ENCODE measurements at regions not wholly inside any gene's neighbourhood (a gene's known extent, or its start where the extent isn't known, plus 50 kb on each side); places are given as distances from the start of the nearest gene placed in this dataset.

DNA sequence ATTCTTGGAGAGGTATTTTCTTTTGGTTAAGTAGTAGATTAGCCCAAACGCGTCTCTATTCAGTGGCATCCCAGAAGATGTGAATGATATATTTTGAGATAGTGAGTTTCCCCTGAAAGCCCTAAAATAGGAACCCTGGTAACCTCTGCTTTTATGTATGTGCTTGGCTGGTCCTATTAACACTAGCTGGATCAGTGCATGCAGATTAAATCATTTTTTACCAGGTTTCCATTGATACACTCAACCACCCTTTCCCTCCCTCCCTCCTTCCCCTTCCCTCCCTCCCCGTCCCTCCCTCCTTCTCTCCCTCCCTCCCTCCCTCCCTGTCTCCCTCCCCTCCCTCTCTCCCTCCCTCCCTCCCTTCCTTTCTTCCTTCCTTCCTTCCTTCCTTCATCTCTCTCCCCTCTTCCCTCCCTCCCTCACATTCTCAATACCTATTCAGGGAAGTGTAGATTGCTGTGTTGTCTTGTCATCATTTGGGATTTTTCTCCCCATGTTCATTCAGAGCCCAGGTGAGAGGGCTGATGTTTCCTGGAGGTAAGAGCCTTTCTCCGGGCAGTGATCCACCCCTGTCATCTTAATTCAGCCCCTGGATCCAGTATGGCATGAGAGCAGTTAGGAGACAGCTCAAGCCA is 406.8 kb downstream of the PRDM2 start:
- no peak for DNase-seq

GRCh38 chr1:14108356-14109275 is 408.6 kb downstream of the PRDM2 start:
- no peak for DNase-seq

DNA sequence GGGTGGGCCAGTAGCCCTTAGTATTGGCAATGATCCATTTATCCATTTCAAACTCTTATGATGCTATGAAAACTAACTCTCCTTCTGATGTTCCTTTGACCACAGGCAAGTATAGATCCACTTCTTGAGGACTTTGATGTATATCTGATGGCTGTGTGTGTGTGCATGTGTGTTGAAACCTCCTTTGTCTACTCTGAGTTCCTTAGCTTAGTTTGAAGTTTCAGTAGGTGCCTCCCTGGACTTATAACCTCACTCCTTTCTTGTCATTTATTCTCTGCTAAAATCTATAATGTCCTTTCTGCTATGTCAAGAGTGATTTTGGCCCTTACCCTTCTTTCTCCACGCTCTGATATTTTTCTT is 409.3 kb downstream of the PRDM2 start:
- DNase-seq = no peak

GRCh38 chr1:14110040-14110439 is 410.1 kb downstream of the PRDM2 start:
- DNase-seq = no peak

- DNase-seq = no peak
Measured at GRCh38 chr1:14111121-14111520, 411.1 kb downstream of the PRDM2 start.

DNA sequence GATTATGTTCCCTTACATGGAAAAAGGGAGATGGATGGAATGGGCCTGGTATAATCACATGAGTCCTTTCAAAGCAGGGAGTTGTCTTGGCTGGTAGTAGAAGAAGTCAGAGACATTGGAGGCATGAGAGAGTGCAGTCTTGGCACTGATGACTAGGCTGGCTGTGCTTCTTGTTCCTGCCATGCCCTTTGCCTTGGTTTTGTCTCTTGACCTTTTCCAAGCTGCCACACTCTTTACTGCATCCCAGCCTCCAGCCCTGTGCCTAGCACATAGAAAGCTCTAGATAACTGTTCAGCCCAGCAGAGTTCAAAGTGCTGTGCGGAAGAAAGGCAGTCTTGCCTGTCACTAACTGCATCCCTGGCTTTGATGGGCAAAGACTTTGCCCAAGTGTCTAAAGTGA is 412.6 kb downstream of the PRDM2 start:
- no peak for DNase-seq

GRCh38 chr1:14113271-14113670 is 413.3 kb downstream of the PRDM2 start:
- DNase-seq = no peak

GRCh38 chr1:14113841-14114567 is 414.0 kb downstream of the PRDM2 start:
- no peak for DNase-seq

GRCh38 chr1:14115976-14116375 is 416.0 kb downstream of the PRDM2 start:
- no peak for DNase-seq

DNA sequence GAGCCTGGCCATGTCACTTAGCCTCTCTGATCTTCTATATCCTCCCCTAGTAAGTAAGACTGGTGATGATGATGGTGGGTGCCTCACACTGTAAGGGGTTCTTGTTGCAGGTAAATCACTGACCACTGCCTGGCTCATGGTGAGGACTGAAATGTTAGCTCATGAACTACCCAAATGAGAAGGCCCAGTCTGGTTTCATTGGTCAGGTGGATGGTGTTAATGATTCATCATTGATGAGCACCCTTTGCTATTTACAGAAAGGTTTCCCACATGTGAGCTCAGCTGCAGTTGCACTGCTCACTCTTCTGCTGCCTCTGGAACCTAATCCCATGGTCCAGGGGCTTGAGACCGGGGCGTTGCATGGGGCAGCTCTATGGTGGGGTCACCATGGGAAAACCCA is 417.7 kb downstream of the PRDM2 start:
- no peak for DNase-seq

DNA sequence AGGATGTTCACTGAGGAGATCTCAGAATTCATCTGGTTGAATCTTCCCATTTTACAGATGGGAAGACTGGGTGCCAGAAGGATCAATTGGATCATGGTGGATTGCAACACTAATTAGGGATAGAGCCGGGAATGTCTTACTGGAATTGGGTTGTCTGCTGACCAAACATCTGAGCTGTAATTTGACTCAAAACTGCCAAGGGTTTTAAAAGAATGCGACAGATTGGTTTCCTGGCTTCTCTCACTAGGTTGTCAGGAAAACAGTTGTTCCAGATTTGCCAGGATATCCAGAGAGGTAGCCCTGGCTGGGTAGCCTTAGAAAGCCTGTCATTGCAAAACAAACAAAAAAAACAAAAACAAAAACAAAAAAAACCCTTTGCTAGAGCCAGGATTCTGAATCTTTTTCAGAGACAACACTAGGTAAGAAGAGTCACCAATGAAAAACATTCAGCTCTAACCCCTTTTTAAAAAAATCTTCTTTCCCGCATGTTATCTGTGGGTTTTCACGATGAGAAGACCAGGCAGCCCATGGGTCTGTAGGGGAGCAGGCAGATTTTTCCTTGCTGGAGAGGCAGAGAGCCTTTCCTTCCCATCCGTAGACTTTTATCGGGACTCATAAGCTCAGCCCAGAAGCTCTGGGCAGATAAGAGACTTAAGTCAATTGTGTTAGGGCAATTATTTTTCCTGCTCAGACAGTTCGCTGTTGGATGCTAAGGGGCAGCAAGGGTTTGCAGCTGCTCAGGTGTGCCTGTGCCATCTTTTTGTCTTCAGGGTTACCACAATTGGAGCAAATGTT is 418.9 kb downstream of the PRDM2 start:
- DNase-seq = no peak

DNA sequence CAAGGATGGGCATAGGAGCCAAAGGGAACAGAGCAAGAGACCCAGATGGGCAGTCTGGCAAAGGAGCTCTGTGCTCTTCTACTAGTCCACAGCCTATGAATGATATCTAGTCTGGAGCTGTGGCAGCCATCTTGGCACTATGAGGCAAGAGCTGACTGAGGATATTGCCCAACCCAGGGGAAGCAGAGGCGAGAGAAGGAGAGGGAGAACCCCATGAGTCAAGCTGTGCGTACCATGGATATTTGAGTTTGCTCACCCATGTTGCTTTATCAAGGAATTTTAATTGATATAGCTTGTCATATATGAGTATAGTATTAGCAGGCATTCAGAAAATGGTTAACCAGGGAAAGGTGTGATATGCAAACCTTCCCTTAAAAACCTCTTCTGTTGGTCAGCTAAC is 420.9 kb downstream of the PRDM2 start:
- DNase-seq = no peak

DNA sequence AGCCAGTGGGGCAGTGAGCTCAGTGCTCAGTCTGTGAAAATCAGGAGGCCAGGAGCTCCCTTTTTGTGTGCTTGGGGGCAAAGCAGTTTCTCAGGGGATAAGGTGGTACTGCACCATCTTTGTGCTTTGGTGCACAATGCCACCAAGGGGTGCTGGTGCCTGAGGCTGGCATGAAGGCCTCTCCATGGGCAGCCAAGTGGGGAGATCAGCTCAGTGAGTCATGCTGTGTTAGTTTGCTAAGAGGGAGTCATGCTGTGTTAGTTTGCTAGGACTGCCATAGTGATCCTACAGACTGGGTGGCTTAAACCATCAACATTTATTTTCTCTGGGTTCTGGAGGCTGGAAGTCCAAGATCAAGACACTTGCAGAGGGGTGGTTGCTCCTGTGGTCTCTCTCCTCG is 428.1 kb downstream of the PRDM2 start:
- DNase-seq = no peak

DNA sequence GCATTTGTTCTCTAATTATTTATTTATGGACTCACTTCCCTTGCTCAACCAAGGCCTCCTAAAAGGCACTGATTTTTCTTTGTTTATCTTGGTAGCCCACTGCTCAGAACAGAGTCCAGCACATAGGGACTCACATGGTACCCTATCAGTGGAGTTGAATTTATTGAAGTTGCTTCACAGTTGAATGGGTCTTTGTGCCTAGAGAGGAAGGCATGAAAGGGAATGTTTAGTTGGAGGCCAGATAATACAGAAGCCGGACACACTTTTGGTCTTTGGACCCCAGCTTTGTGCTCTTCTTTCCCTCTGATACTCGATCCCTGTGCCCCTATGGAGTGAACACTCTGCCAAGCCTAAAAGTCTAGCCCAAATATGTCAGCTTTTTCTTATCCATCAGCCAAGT is 429.0 kb downstream of the PRDM2 start:
- no peak for DNase-seq

GRCh38 chr1:14135070-14135469 is 435.1 kb downstream of the PRDM2 start:
- no peak for DNase-seq

DNA sequence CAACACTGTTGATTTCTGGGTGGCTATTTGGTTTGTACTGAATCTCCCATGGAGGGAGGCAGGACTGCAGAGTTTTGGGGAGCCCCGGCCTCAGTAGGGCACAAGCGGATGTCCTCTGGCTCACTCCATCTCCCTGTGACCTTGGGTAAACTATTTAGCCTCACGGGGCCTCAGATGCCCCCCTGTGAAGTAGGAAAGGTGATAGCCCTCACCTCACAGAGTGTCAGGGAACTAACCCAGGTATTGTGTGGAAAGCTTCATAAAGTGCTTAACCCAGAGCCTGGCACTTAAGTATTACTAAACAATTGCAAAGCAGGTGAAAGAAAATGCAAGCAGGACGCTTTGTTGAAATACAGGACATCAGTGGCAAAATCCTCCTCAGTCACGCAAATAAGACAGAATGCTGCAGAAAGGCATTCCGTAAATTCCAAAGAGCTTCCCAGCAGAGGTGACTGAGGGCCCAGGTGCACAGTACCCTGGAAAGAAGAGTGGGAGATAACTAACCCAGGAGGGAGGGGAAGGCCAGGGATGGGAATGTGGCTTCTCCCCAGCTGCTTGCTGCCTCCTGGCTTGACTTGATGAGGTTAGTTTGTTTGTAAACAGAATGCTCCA is 436.3 kb downstream of the PRDM2 start:
- DNase-seq = no peak

- DNase-seq = no peak
Measured at GRCh38 chr1:14136881-14137280, 436.9 kb downstream of the PRDM2 start.

DNA sequence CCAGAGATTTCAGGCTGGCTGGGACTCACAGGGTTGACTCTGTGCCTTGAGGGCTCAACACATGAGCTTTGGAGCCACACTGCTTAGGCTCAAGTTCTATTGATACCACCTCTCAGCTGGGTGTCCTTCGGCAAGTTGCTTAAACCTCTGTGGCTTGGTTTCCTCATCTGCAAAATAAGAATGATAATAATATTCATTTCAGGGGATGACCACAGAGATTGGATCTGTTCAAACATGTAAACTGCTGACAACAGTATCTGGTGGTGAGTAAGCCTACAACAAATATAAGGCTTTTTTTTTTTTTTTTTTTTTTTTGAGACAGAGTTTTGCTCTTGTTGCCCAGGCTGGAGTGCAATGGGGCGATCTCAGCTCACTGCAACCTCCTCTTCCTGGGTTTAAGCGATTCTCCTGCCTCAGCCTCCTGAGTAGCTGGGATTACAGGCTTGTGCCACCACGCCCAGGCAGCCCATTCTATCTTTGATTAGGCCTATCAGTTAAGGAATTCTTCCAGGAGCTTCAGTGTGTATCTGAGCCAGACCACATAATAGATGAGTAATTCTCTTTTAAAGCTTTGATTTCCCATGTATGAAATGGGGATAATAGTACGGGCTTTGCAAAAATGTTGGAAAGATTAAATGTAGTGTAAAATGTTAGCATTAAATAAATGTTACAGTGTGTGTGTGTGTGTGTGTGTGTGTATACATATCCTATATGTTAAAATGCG is 437.6 kb downstream of the PRDM2 start:
- DNase-seq = no peak

DNA sequence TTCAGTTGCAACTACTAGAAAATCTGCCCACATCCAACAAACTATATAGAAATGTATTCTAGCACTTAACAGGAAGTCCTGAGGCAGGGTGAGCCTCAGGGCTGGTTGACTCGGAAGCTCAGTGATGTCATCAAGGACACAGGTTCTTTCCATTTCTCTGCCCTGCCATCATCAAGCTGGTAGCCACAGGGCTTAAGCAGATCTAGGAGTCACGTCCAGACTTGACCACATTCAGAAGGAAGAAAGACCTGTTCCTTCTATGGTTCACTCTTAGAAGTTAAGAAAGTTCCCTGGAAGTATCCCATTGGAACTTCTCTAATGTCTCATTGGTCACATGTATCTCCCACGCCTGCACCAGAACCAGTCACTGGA is 438.1 kb downstream of the PRDM2 start:
- no peak for DNase-seq

GRCh38 chr1:14138687-14139086 is 438.7 kb downstream of the PRDM2 start:
- DNase-seq = no peak

GRCh38 chr1:14140831-14141401 is 440.9 kb downstream of the PRDM2 start:
- DNase-seq = no peak

GRCh38 chr1:14141656-14142055 is 441.7 kb downstream of the PRDM2 start:
- DNase-seq = no peak

Data from CD4-positive, alpha-beta T cell treated with Interleukin-17A for 4 hours (primary cell).